Activated T-helper 1 cell treated with anti-CD3 and anti-CD28 coated beads, Interleukin-12 subunit alpha, Interleukin-12 subunit beta, Interleukin-2, Interleukin-4 antibody, amounts not matched to agents 30 ng/mL and 10 ng/mL and 1 ng/mL, durations not matched to agents 14 hours and 24 hours and 36 hours (primary cell): ENCODE measurements at regions not wholly inside any gene's neighbourhood (a gene's known extent, or its start where the extent isn't known, plus 50 kb on each side); places are given as distances from the start of the nearest gene placed in this dataset.

Experiments used
- DNase-seq: peaks from one replicate; pipeline ENCODE4 v3.0.0; 2021; ENCODE audit warnings: low spot score
- H3K27ac Mint-ChIP-seq: one replicate; pipeline ENCODE4 v1.8.0; 2021; ENCODE audit warnings: mild to moderate bottlenecking, mixed read lengths
- H3K27me3 Mint-ChIP-seq: one replicate; pipeline ENCODE4 v1.8.0; 2022; ENCODE audit warnings: mild to moderate bottlenecking, moderate library complexity, mixed read lengths; ENCODE audit not compliant: insufficient read depth
- H3K36me3 Mint-ChIP-seq: one replicate; pipeline ENCODE4 v1.8.0; 2021; ENCODE audit warnings: low read depth, mixed read lengths
- H3K4me1 Mint-ChIP-seq: one replicate; pipeline ENCODE4 v1.8.0; 2021; ENCODE audit warnings: low read depth, mixed read lengths
- H3K4me3 Mint-ChIP-seq: one replicate; pipeline ENCODE4 v1.8.0; 2021; ENCODE audit warnings: mild to moderate bottlenecking, moderate library complexity, mixed read lengths
- H3K9me3 Mint-ChIP-seq: one replicate; pipeline ENCODE4 v1.8.0; 2021; ENCODE audit warnings: mixed read lengths
- intact Hi-C: fragments of 100-400 bp; cut with micrococcal nuclease; formaldehyde crosslinking; loops from one replicate; pipeline ENCODE4 v1.15.1; 2024

GRCh38 chr9:38308136-38308535, 84.4 kb upstream of the ALDH1B1 start:
- Mint-ChIP-seq H3K27me3 (peaks cover 13% of the 10 kb centered on the region), H3K9me3 (no peaks in the 10 kb centered on the region), H3K36me3 (no peaks in the 10 kb centered on the region), H3K4me1 (no peaks in the 10 kb centered on the region), H3K27ac (no peak overlapping the region), H3K4me3 (no peak overlapping the region)
- intact Hi-C loops: no loop called here
- no peak for DNase-seq

DNA sequence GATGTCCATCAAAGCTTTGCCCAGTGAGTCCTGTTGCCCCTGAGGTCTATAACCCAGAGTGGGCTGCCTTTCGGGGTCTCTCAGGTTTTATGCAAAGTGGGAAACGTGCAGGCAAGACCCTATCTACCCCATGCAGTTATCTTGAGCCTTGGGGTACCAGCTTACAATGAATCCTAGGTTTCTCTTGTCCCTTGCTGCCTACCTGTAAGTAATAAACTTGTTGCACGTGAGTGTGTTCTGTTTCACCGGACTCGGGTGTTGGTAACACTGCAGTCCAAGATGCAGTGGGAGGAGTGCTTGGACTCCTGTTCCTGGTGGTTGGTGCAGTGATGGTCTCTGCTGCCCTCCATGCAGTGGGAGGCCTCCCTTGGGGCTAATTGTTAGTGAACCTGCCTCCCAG, 85.6 kb upstream of the ALDH1B1 start:
- no peaks in the 10 kb centered on the region for H3K36me3 Mint-ChIP-seq
- H3K27ac Mint-ChIP-seq: no peak overlapping the region
- H3K27me3 Mint-ChIP-seq: peaks cover 12% of the 10 kb centered on the region
- no peak for DNase-seq
- H3K9me3 Mint-ChIP-seq: no peaks in the 10 kb centered on the region
- intact Hi-C loops: no loop called here
- no peak overlapping the region for H3K4me3 Mint-ChIP-seq
- no peaks in the 10 kb centered on the region for H3K4me1 Mint-ChIP-seq

DNA sequence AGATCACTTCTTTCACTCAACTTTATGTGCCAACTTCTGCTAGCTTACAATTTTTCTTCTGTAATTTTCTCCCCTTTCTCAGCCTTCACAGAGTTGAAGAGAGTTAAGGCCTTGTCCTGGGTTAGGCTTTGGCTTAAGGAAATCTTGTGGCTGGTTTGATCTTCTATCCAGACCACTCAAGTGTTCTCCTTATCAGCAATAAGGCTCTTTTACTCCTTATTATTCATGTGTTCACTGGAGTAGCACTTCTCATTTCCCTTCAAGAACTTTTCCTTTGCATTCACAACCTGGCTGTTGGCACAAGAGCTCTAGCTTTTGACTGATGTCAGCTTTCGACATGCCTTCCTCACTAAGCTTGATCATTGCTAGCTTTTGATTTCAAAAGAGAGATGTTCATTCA, 86.9 kb upstream of the ALDH1B1 start:
- H3K36me3 Mint-ChIP-seq: no peaks in the 10 kb centered on the region
- intact Hi-C loops: no loop called here
- H3K27ac Mint-ChIP-seq: no peak overlapping the region
- H3K9me3 Mint-ChIP-seq: no peaks in the 10 kb centered on the region
- H3K4me3 Mint-ChIP-seq: no peak overlapping the region
- H3K27me3 Mint-ChIP-seq: peaks cover 12% of the 10 kb centered on the region
- no peaks in the 10 kb centered on the region for H3K4me1 Mint-ChIP-seq
- no peak for DNase-seq

- Mint-ChIP-seq H3K27ac (no peak overlapping the region), H3K9me3 (no peaks in the 10 kb centered on the region), H3K36me3 (no peaks in the 10 kb centered on the region), H3K4me3 (no peak overlapping the region), H3K27me3 (peaks cover 5% of the 10 kb centered on the region), H3K4me1 (no peaks in the 10 kb centered on the region)
- intact Hi-C loops: no loop called here
- DNase-seq: no peak
These were observed 91.0 kb upstream of the ALDH1B1 start for GRCh38 chr9:38301376-38302106.

DNA sequence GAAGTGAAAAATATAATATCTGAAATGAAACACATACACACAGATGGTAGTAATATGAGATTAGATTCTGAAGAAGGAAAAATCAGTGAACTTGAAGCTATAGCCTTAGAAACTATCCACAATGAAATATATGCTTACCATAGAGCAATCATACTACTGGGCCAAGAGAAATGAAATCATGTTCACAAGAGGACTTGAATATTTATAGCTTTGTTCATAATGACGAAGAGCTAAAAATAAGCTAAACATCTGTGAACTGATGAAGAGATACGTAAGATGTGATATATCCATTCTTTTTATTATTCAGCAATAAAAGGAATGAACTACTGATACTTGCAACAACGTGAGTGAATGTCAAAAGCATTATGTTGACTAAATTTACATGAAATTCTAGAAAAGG, 92.6 kb upstream of the ALDH1B1 start:
- DNase-seq: no peak
- Mint-ChIP-seq H3K4me3 (no peak overlapping the region), H3K27me3 (peaks cover 2% of the 10 kb centered on the region)

DNA sequence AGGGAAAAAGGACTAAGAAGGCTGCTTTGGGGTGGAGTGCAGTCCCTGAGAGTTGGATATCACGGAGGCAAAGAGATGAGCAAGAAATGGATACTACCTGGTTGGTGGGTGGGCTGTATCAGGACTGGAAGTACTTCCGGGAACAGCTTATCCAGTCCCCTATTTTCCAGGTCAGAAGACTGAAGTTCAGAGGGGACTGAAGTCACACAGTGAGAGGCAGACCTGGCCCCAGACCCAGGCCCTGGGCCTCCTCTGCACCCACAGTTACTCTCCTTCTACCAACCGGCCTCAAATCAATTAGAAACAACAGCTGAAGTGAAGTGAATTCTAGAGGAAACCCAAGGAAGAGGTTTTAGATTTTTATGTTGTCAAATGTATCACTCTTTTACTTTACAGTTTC, 93.6 kb upstream of the ALDH1B1 start:
- no peak overlapping the region for H3K27ac Mint-ChIP-seq
- intact Hi-C loops: no loop called here
- H3K4me3 Mint-ChIP-seq: no peak overlapping the region
- peaks cover 2% of the 10 kb centered on the region for H3K27me3 Mint-ChIP-seq
- no peaks in the 10 kb centered on the region for H3K4me1 Mint-ChIP-seq
- no peak for DNase-seq
- H3K9me3 Mint-ChIP-seq: no peaks in the 10 kb centered on the region
- no peaks in the 10 kb centered on the region for H3K36me3 Mint-ChIP-seq

More for the DNA sequence above, 92.6 kb upstream of the ALDH1B1 start:
- Mint-ChIP-seq H3K36me3 (no peaks in the 10 kb centered on the region), H3K27ac (no peak overlapping the region), H3K9me3 (no peaks in the 10 kb centered on the region), H3K4me1 (no peaks in the 10 kb centered on the region)
- intact Hi-C loops: no loop called here

GRCh38 chr9:38298503-38298902, 94.0 kb upstream of the ALDH1B1 start:
- DNase-seq: no peak
- intact Hi-C loops: no loop called here
- H3K27me3 Mint-ChIP-seq: peaks cover 2% of the 10 kb centered on the region
- H3K27ac Mint-ChIP-seq: no peak overlapping the region
- no peaks in the 10 kb centered on the region for H3K36me3 Mint-ChIP-seq
- no peaks in the 10 kb centered on the region for H3K4me1 Mint-ChIP-seq
- no peak overlapping the region for H3K4me3 Mint-ChIP-seq
- no peaks in the 10 kb centered on the region for H3K9me3 Mint-ChIP-seq

DNA sequence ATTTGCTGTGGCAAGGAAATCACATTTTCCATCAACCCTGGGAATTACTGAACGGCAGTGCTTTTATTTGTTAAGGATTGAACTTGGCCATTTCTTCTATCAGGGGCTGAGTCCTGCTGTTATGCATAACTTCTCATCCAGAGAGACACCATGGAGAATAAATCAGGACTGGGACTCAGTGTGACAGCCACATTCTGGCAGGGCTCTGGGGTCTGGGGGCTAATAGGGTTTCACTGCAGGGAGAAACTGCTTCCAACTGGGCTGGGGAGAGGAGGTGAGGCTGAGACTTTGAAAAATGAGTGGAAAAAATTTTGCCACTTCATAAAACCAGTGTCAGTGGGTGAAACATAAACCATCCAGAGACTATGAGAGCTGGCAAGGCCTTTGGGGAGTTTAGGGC, 95.7 kb upstream of the ALDH1B1 start:
- Mint-ChIP-seq H3K4me1 (no peaks in the 10 kb centered on the region), H3K27ac (no peak overlapping the region), H3K27me3 (no peaks in the 10 kb centered on the region), H3K4me3 (no peak overlapping the region), H3K9me3 (no peaks in the 10 kb centered on the region), H3K36me3 (no peaks in the 10 kb centered on the region)
- intact Hi-C loops: no loop called here
- no peak for DNase-seq

- Mint-ChIP-seq H3K27me3 (no peaks in the 10 kb centered on the region), H3K36me3 (no peaks in the 10 kb centered on the region), H3K27ac (no peak overlapping the region), H3K4me3 (no peak overlapping the region), H3K4me1 (no peaks in the 10 kb centered on the region), H3K9me3 (no peaks in the 10 kb centered on the region)
- DNase-seq: no peak
- intact Hi-C loops: no loop called here
These were observed 96.7 kb upstream of the ALDH1B1 start for GRCh38 chr9:38295764-38296163.

DNA sequence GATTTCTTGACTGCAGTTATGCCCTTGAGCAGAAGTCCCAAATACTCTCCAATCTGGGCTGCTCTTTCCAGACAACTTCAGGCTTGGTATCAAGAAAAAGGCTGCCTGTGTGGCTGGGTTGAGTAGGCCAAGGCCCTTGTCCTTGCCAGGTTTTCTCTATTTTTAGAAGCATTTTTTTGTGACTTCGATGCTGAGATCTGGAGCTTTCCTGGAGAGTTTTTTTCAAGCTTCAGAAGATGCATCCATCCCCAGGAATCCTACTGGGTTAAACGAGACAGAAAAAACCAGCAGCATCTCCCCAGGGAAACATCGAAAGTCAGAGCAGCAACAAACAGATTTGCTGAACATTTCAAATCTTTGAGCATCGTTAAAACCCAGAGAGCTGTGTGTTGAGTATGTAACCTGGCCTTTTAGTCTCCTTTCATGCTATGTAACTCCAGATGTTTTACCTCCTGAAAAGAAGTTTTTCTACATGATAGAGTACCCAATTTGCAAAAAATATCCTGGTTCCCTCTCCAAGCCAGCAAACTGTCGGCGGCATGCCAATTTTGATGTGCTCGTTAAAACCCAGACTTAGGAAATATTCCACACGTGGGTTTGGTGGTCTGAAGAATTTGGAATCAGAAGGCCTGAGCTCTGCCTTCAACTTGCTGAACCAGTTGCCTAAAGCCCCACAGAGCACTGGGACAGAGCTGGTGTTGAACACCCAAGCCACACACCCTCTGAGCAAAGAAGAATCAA, 98.1 kb upstream of the ALDH1B1 start:
- intact Hi-C loops: no loop called here
- H3K27ac Mint-ChIP-seq: no peak overlapping the region
- no peaks in the 10 kb centered on the region for H3K27me3 Mint-ChIP-seq
- no peaks in the 10 kb centered on the region for H3K36me3 Mint-ChIP-seq
- no peaks in the 10 kb centered on the region for H3K9me3 Mint-ChIP-seq
- DNase-seq: no peak
- H3K4me3 Mint-ChIP-seq: no peak overlapping the region
- H3K4me1 Mint-ChIP-seq: no peaks in the 10 kb centered on the region

GRCh38 chr9:38293022-38293421, 99.5 kb upstream of the ALDH1B1 start:
- intact Hi-C loops: no loop called here
- no peak for DNase-seq
- H3K4me1 Mint-ChIP-seq: no peaks in the 10 kb centered on the region
- H3K27me3 Mint-ChIP-seq: no peaks in the 10 kb centered on the region
- H3K9me3 Mint-ChIP-seq: no peaks in the 10 kb centered on the region
- no peaks in the 10 kb centered on the region for H3K36me3 Mint-ChIP-seq
- H3K4me3 Mint-ChIP-seq: no peak overlapping the region
- H3K27ac Mint-ChIP-seq: no peak overlapping the region

- intact Hi-C loops: no loop called here
- Mint-ChIP-seq H3K27me3 (no peaks in the 10 kb centered on the region), H3K4me1 (no peaks in the 10 kb centered on the region), H3K9me3 (no peaks in the 10 kb centered on the region), H3K36me3 (no peaks in the 10 kb centered on the region), H3K27ac (no peak overlapping the region), H3K4me3 (no peak overlapping the region)
- DNase-seq: no peak
These were observed 100.0 kb upstream of the ALDH1B1 start for GRCh38 chr9:38292480-38292879.

DNA sequence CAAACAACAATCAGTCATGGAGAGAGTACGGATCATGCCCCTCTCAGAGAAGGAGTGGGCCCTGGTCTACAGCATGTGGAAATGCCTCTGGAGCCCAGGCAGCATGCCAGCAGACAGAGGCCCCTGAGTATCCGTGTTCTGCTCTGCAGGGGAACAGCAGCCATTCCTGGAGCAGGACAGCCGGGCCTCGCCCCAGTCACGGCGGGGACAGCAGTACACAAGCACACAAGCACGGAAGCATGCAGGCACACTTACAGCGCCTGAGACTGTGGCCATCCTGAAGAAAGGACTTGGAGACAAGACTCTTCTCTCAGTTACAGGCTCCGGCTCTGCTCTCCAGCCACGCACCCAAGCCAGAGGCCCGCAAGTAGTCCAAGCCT, 102.6 kb upstream of the ALDH1B1 start:
- no peaks in the 10 kb centered on the region for H3K4me1 Mint-ChIP-seq
- intact Hi-C loops: no loop called here
- H3K9me3 Mint-ChIP-seq: no peaks in the 10 kb centered on the region
- no peaks in the 10 kb centered on the region for H3K36me3 Mint-ChIP-seq
- DNase-seq: no peak
- no peaks in the 10 kb centered on the region for H3K27me3 Mint-ChIP-seq
- H3K27ac Mint-ChIP-seq: no peak overlapping the region
- H3K4me3 Mint-ChIP-seq: no peak overlapping the region
